ENCODE measurements at regions not wholly inside any gene's neighbourhood (a gene's known extent, or its start where the extent isn't known, plus 50 kb on each side); places are given as distances from the start of the nearest gene placed in this dataset.

DNA sequence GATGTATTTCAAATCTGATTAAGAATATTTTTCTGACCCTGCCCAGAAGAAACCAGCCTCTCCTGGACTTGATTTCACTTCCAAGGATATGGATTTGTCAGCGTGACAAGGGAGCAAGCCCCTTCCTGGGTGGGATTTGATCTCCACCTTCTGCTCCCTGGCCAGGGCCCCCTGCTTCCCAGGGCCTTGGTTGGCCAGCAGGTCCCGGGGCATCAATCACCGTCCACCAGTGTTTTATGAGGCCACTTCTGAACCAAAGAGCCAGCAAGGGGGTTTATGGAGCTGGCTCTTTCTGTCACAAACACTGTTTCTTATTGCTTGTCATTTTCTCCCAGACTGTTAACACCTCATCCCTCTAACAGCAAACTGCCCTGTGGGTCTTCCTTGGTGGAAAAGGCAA is 320.5 kb upstream of the SKOR2 start:
- no peak for TF ChIP-seq CTCF (conservative IDR thresholded peaks at IDR 0.05 in 1 of 2, IDR thresholded peaks at IDR 0.05 in 1 of 2; ENCODE audit: extremely low read depth in 1 of 2, insufficient read depth in 1 of 2, low read depth in 1 of 2, low read length in 2 of 2)
- TF ChIP-seq EZH2 (IDR thresholded peaks at IDR 0.05; ENCODE audit: borderline replicate concordance, low read length): no peak
